ENCODE measurements at regions not wholly inside any gene's neighbourhood (a gene's known extent, or its start where the extent isn't known, plus 50 kb on each side); places are given as distances from the start of the nearest gene placed in this dataset.

GRCh38 chr6:141443032-141443431, 689.7 kb upstream of the GJE1 start:
- H3K36me3 ChIP-seq, result no peaks in the 10 kb centered on the region
- peaks cover 0 to 2% of the 10 kb centered on the region in 2 donors for H3K4me1 ChIP-seq
- peaks cover 0 to 10% of the 10 kb centered on the region in 2 donors for H3K9me3 ChIP-seq
- no peak for DNase-seq (ENCODE audit: low spot score)
- no peak overlapping the region for H3K27ac ChIP-seq
- H3K4me3 ChIP-seq, result no peak overlapping the region
- TF ChIP-seq CTCF (IDR thresholded peaks at IDR 0.05), result no peak
- H3K27me3 ChIP-seq, result no peaks in the 10 kb centered on the region

GRCh38 chr6:141439513-141439912, 693.2 kb upstream of the GJE1 start:
- no peaks in the 10 kb centered on the region for H3K36me3 ChIP-seq
- H3K27me3 ChIP-seq, result no peaks in the 10 kb centered on the region
- no peak overlapping the region for H3K27ac ChIP-seq
- no peak for DNase-seq (ENCODE audit: low spot score)
- no peak for TF ChIP-seq CTCF (IDR thresholded peaks at IDR 0.05)
- peaks cover 0 to 10% of the 10 kb centered on the region in 2 donors for H3K9me3 ChIP-seq
- H3K4me3 ChIP-seq, result no peak overlapping the region
- peaks cover 0 to 4% of the 10 kb centered on the region in 2 donors for H3K4me1 ChIP-seq

GRCh38 chr6:141437685-141438084, 695.0 kb upstream of the GJE1 start:
- no peaks in the 10 kb centered on the region for H3K36me3 ChIP-seq
- no peak overlapping the region for H3K4me3 ChIP-seq
- no peaks in the 10 kb centered on the region for H3K27me3 ChIP-seq
- H3K9me3 ChIP-seq, result peaks cover 0 to 10% of the 10 kb centered on the region in 2 donors
- no peak for DNase-seq (ENCODE audit: low spot score)
- no peak for TF ChIP-seq CTCF (IDR thresholded peaks at IDR 0.05)
- no peak overlapping the region for H3K27ac ChIP-seq
- H3K4me1 ChIP-seq, result peaks cover 0 to 4% of the 10 kb centered on the region in 2 donors

- H3K36me3 ChIP-seq, result no peaks in the 10 kb centered on the region
- no peaks in the 10 kb centered on the region for H3K27me3 ChIP-seq
- no peak overlapping the region for H3K4me3 ChIP-seq
- H3K9me3 ChIP-seq, result peaks cover 0 to 10% of the 10 kb centered on the region in 2 donors
- peaks cover 0 to 4% of the 10 kb centered on the region in 2 donors for H3K4me1 ChIP-seq
- TF ChIP-seq CTCF (IDR thresholded peaks at IDR 0.05), result no peak
- H3K27ac ChIP-seq, result no peak overlapping the region
- DNase-seq (ENCODE audit: low spot score), result no peak
Observed at GRCh38 chr6:141437011-141437410, 695.7 kb upstream of the GJE1 start.

- Histone ChIP-seq H3K36me3 (no peaks in the 10 kb centered on the region), H3K27ac (no peak overlapping the region), H3K4me1 (no peaks in the 10 kb centered on the region), H3K9me3 (peaks cover 0 to 18% of the 10 kb centered on the region in 2 donors), H3K27me3 (no peaks in the 10 kb centered on the region), H3K4me3 (no peak overlapping the region)
- TF ChIP-seq CTCF (IDR thresholded peaks at IDR 0.05), result no peak
- DNase-seq (ENCODE audit: low spot score), result no peak
Observed at GRCh38 chr6:141426400-141426980, 706.2 kb upstream of the GJE1 start.

GRCh38 chr6:141421378-141421777, 711.3 kb upstream of the GJE1 start:
- Histone ChIP-seq H3K36me3 (no peaks in the 10 kb centered on the region), H3K4me1 (no peaks in the 10 kb centered on the region), H3K27me3 (no peaks in the 10 kb centered on the region), H3K4me3 (peak overlapping the region in 1 of 2 donors; percentile 9), H3K27ac (peak overlapping the region; percentile 28 to 58), H3K9me3 (peaks cover 0 to 12% of the 10 kb centered on the region in 2 donors)
- DNase-seq (ENCODE audit: low spot score), result no peak
- TF ChIP-seq CTCF (IDR thresholded peaks at IDR 0.05), result no peak

Measured in right atrium auricular region (tissue), 2 donors.